GM12878 (cell line): ENCODE measurements at regions not wholly inside any gene's neighbourhood (a gene's known extent, or its start where the extent isn't known, plus 50 kb on each side); places are given as distances from the start of the nearest gene placed in this dataset.

Experiments
- ATAC-seq: fragments of 200-7000 bp; cut with Tn5 transposase; 3 replicates; pipeline ENCODE4 v1.9.1; 2020; ENCODE audit warnings: mild to moderate bottlenecking, moderate library complexity
- BruUV-seq: library from RNA; stranded (reverse); fragments of 400-500 nt; replicated peaks from 2 replicates; lab custom pipeline; 2021; lab: Mats Ljungman, UMichigan
- CTCF ChIA-PET: fragments of 300-600 bp; sonication (Branson Sonifier 250); formaldehyde crosslinking; extraction: SDS; loops from one replicate; lab custom pipeline; 2021; ENCODE audit warnings: inconsistent platforms; lab: Yijun Ruan, JAX
- POLR2A ChIA-PET: fragments of 350-600 bp; formaldehyde crosslinking; extraction: SDS; loops from one replicate; lab custom pipeline; 2021; ENCODE audit warnings: inconsistent platforms; lab: Charles Lee
- RAD21 ChIA-PET: fragments of 300-600 bp; sonication (Branson Sonifier 250); formaldehyde crosslinking; loops from one replicate; lab custom pipeline; 2023; ENCODE audit warnings: antibody characterized with exemption; ENCODE audit not compliant: unreplicated experiment; lab: Charles Lee
- SMC1A ChIA-PET: fragments of 300-600 bp; sonication (Branson Sonifier 250); formaldehyde crosslinking; loops from one replicate; lab custom pipeline; 2023; ENCODE audit not compliant: unreplicated experiment, uncharacterized antibody; lab: Charles Lee
- DNase-seq: peaks from one replicate; pipeline ENCODE4 v3.0.0-alpha.2; 2011; ENCODE audit warnings: low read depth, low spot score
- FAIRE-seq: peaks from 3 replicates; lab custom pipeline; 2011; peaks lifted over from hg19 to GRCh38; lab: Jason Lieb, UNC
- H2AFZ ChIP-seq: 2 replicates; pipeline ENCODE4 v1.6.0; 2011; ENCODE audit warnings: low read depth, low read length, control low read depth; ENCODE audit not compliant: control insufficient read depth
- H3K27ac ChIP-seq: 2 replicates; pipeline ENCODE4 v1.5.1; 2011; ENCODE audit warnings: control low read depth; ENCODE audit not compliant: control insufficient read depth, insufficient read depth
- H3K27me3 ChIP-seq, 2 experiments: replicated peaks in 1 of 2; 2 replicates each; pipeline versions ENCODE4 v1.6.0 to v1.6.1; 2011; ENCODE audit warnings: low read length in 1 of 2; ENCODE audit not compliant: control insufficient read depth in 2 of 2, insufficient read depth in 2 of 2
- H3K36me3 ChIP-seq, 2 experiments: 2 replicates each; pipeline ENCODE4 v1.5.1; 2011; ENCODE audit warnings: low read length in 1 of 2; ENCODE audit not compliant: control insufficient read depth in 2 of 2, insufficient read depth in 2 of 2
- H3K4me1 ChIP-seq: 2 replicates; pipeline ENCODE4 v1.6.1; 2011; ENCODE audit warnings: mild to moderate bottlenecking, low read length, moderate library complexity, mixed read lengths; ENCODE audit not compliant: control insufficient read depth, insufficient read depth
- H3K4me2 ChIP-seq: 2 replicates; pipeline ENCODE4 v1.6.0; 2011; ENCODE audit warnings: control low read depth; ENCODE audit not compliant: control insufficient read depth, insufficient read depth
- H3K4me3 ChIP-seq: fragments of 200-600 bp; sonication (generic); 2 replicates; pipeline ENCODE4 v1.5.1; 2016
- H3K79me2 ChIP-seq: 2 replicates; pipeline ENCODE4 v1.6.0; 2011; ENCODE audit warnings: low read length; ENCODE audit not compliant: control insufficient read depth, insufficient read depth
- H3K9ac ChIP-seq: 2 replicates; pipeline ENCODE4 v1.8.0; 2011; ENCODE audit warnings: low read length, control low read depth, mixed read lengths; ENCODE audit not compliant: control insufficient read depth, insufficient read depth
- H3K9me3 ChIP-seq: replicated peaks from 3 replicates; pipeline ENCODE4 v1.5.1; 2011; ENCODE audit warnings: mild to moderate bottlenecking, low read length; ENCODE audit not compliant: control insufficient read depth, insufficient read depth
- H4K20me1 ChIP-seq: 2 replicates; pipeline ENCODE4 v1.6.0; 2011; ENCODE audit not compliant: control insufficient read depth, insufficient read depth
- BACH1 ChIP-seq: fragments of 450-650 bp; IDR thresholded peaks from 2 replicates; pipeline ENCODE4 v1.6.1; 2017; ENCODE audit warnings: mild to moderate bottlenecking, borderline replicate concordance
- BCLAF1 ChIP-seq: fragments of 450-650 bp; IDR thresholded peaks from 2 replicates; pipeline ENCODE4 v1.6.1; 2017; ENCODE audit warnings: antibody characterized with exemption, mild to moderate bottlenecking, moderate library complexity
- BMI1 ChIP-seq: fragments of 450-650 bp; IDR thresholded peaks from 2 replicates; pipeline ENCODE4 v1.6.1; 2016; ENCODE audit warnings: mild to moderate bottlenecking, moderate library complexity, borderline replicate concordance
- BRCA1 ChIP-seq: IDR thresholded peaks from 2 replicates; pipeline ENCODE4 v1.6.1; 2011; ENCODE audit warnings: low read depth, low read length, improper control_type of control experiment
- CBFB ChIP-seq: IDR thresholded peaks from 2 replicates; pipeline ENCODE4 v1.6.1; 2016; ENCODE audit warnings: antibody characterized with exemption, low read depth
- CHD4 ChIP-seq: fragments of 200-600 bp; sonication (generic); IDR thresholded peaks from 2 replicates; pipeline ENCODE4 v1.6.1; 2016; ENCODE audit warnings: mild to moderate bottlenecking
- EGR1 ChIP-seq, 2 experiments: IDR thresholded peaks; 1 replicate in 1 of 2; 2 replicates in 1 of 2; pipeline ENCODE4 v1.6.1; 2011 to 2012; ENCODE audit warnings: low read depth in 2 of 2, low read length in 2 of 2, borderline replicate concordance in 1 of 2, mild to moderate bottlenecking in 1 of 2, moderate library complexity in 1 of 2
- ELK1 ChIP-seq: IDR thresholded peaks from 2 replicates; pipeline ENCODE4 v1.6.1; 2012; ENCODE audit warnings: low read depth, low read length, improper control_type of control experiment
- ESRRA ChIP-seq: IDR thresholded peaks from 2 replicates; pipeline ENCODE4 v1.6.1; 2012; ENCODE audit warnings: mild to moderate bottlenecking, low read length, improper control_type of control experiment
- IRF4 ChIP-seq: IDR thresholded peaks from 2 replicates; pipeline ENCODE4 v1.6.1; 2011; ENCODE audit warnings: low read depth, low read length
- MEF2B ChIP-seq: fragments of 450-650 bp; IDR thresholded peaks from 2 replicates; pipeline ENCODE4 v1.6.1; 2018; ENCODE audit warnings: mild to moderate bottlenecking, moderate library complexity; ENCODE audit not compliant: partially characterized antibody, poor library complexity, severe bottlenecking
- MTA2 ChIP-seq: fragments of 450-650 bp; IDR thresholded peaks from 2 replicates; pipeline ENCODE4 v1.6.1; 2016; ENCODE audit warnings: low read depth, mild to moderate bottlenecking, moderate library complexity
- POLR2AphosphoS5 ChIP-seq: IDR thresholded peaks from 2 replicates; pipeline ENCODE4 v1.6.1; 2011; ENCODE audit warnings: mild to moderate bottlenecking, low read length, inconsistent platforms
- POU2F2 ChIP-seq: IDR thresholded peaks from 3 replicates; pipeline ENCODE4 v1.6.1; 2011; ENCODE audit warnings: low read depth, mild to moderate bottlenecking, low read length, borderline replicate concordance
- SMAD5 ChIP-seq: IDR thresholded peaks from 2 replicates; pipeline ENCODE4 v1.6.1; 2016; ENCODE audit warnings: antibody characterized with exemption, low read depth
- USF2 ChIP-seq: IDR thresholded peaks from 2 replicates; pipeline ENCODE4 v1.6.1; 2011; ENCODE audit warnings: low read depth, low read length, improper control_type of control experiment, borderline replicate concordance
- ZZZ3 ChIP-seq: IDR thresholded peaks from 2 replicates; pipeline ENCODE4 v1.6.1; 2011; ENCODE audit warnings: low read depth; ENCODE audit not compliant: control insufficient read depth, insufficient read length
- WGBS: methylation state at CpG from one replicate; pipeline ENCODE4 v1.1.6; 2016; ENCODE audit warnings: low lambda C conversion rate; ENCODE audit not compliant: insufficient replicate concordance, insufficient coverage; ENCODE audit errors: missing lambda C conversion rate; 5-methylcytosine and 5-hydroxymethylcytosine counted together
- in situ Hi-C: fragments of 300-500 bp; cut with MboI; formaldehyde crosslinking; loops from 9 replicates; pipeline ENCODE4 v1.14.3; 2018; ENCODE audit warnings: mixed read lengths
- intact Hi-C: fragments of 100-400 bp; cut with micrococcal nuclease; formaldehyde crosslinking; loops from one replicate; pipeline ENCODE4 v1.14.2; 2022; ENCODE audit not compliant: unreplicated experiment

- peak; percentile 48 for TF ChIP-seq MEF2B
- no peak for TF ChIP-seq SMAD5
- TF ChIP-seq BCLAF1 = no peak
- TF ChIP-seq BACH1 = no peak
- TF ChIP-seq POLR2AphosphoS5 = no peak
- TF ChIP-seq, all 136 proteins: peak for 5
These were observed 130.2 kb downstream of the CHSY1 start (continued) for GRCh38 chr15:101121511-101122090.

- SMC1A ChIA-PET = interaction anchor here (1.0 to 9.4 kb wide), 11 partner anchors 16 to 137 kb away, joined by 3 to 119 read pairs (median 5); partner anchors contain the start of gene CHSY1
- DNase-seq = no peak
- Histone ChIP-seq H2AFZ (no peak overlapping the region), H3K27ac (no peak overlapping the region), H3K9ac (no peak overlapping the region), H3K4me2 (no peak overlapping the region), H3K79me2 (no peaks in the 10 kb centered on the region), H3K4me1 (peaks cover 26% of the 10 kb centered on the region), H3K27me3 (no peaks in the 10 kb centered on the region; a peak in 1 of 4 replicates), H4K20me1 (no peaks in the 10 kb centered on the region), H3K9me3 (no peaks in the 10 kb centered on the region), H3K4me3 (no peak overlapping the region), H3K36me3 (no peaks in the 10 kb centered on the region)
- intact Hi-C loops (no loop called here), in situ Hi-C loops (no loop called here)
- RAD21 ChIA-PET = interaction anchor here (1.2 to 2.6 kb wide), 7 partner anchors 65 to 137 kb away, joined by 3 to 13 read pairs (median 9); partner anchors contain the start of gene CHSY1
- POLR2A ChIA-PET = interaction anchor here (1.2 kb wide), 2 partner anchors 36 to 131 kb away, joined by 5 read pairs; partner anchors contain the start of gene CHSY1
- FAIRE-seq = no peak
- no peak for ATAC-seq
- 86% methylated on average over 19 of the region's 19 CpGs for WGBS
- BruUV-seq = no TSS peak
- CTCF ChIA-PET = interaction anchor here (1.0 to 5.1 kb wide), 12 partner anchors 17 to 155 kb away, joined by 3 to 60 read pairs (median 6); no protein-coding TSS in a partner anchor
- no peak for TF ChIP-seq USF2
- no peak for TF ChIP-seq CBFB
- TF ChIP-seq POU2F2 = no peak
- TF ChIP-seq ESRRA = no peak
- TF ChIP-seq BRCA1 = no peak
- no peak for TF ChIP-seq BMI1
- no peak for TF ChIP-seq EGR1 (IDR thresholded peaks at IDR 0.05; ENCODE audit: borderline replicate concordance in 1 of 2, low read depth in 2 of 2, low read length in 2 of 2)
- no peak for TF ChIP-seq CHD4
- no peak for TF ChIP-seq ZZZ3
- TF ChIP-seq MTA2 = no peak
- TF ChIP-seq IRF4 = no peak
- no peak for TF ChIP-seq ELK1
- TF ChIP-seq, all 136 proteins: peak for 0
These were observed 130.9 kb downstream of the CHSY1 start for GRCh38 chr15:101120987-101121386.
